ENCODE measurements at regions not wholly inside any gene's neighbourhood (a gene's known extent, or its start where the extent isn't known, plus 50 kb on each side); places are given as distances from the start of the nearest gene placed in this dataset.

- DNase-seq (ENCODE audit: extremely low spot score): no peak
- Histone ChIP-seq H3K27me3 (no peaks in the 10 kb centered on the region), H3K36me3 (no peaks in the 10 kb centered on the region), H3K9me3 (no peaks in the 10 kb centered on the region), H3K27ac (replicated peaks in 1 of 4) (no peak overlapping the region), H3K4me1 (no peaks in the 10 kb centered on the region), H3K4me3 (no peak overlapping the region)
- intact Hi-C loops (cut with DNase I): no loop called here
- WGBS: 89% methylated on average over 2 of the region's 2 CpGs
- TF ChIP-seq CTCF (IDR thresholded peaks at IDR 0.05): no peak
Measured at GRCh38 chr3:104854468-104854867, 512.2 kb upstream of the ALCAM start.

GRCh38 chr3:104855702-104856101, 511.0 kb upstream of the ALCAM start:
- Histone ChIP-seq H3K27ac (replicated peaks in 1 of 4) (no peak overlapping the region), H3K36me3 (no peaks in the 10 kb centered on the region), H3K4me3 (no peak overlapping the region), H3K9me3 (no peaks in the 10 kb centered on the region), H3K4me1 (no peaks in the 10 kb centered on the region), H3K27me3 (no peaks in the 10 kb centered on the region)
- no peak for TF ChIP-seq CTCF (IDR thresholded peaks at IDR 0.05)
- TF ChIP-seq POLR2A (IDR thresholded peaks at IDR 0.05; ENCODE audit: low read depth): no peak
- TF ChIP-seq EP300 (IDR thresholded peaks at IDR 0.05): no peak
- TF ChIP-seq POLR2AphosphoS5 (IDR thresholded peaks at IDR 0.05): no peak
- DNase-seq (ENCODE audit: extremely low spot score): no peak
- intact Hi-C loops (cut with DNase I): no loop called here
- 63% methylated on average over 2 of the region's 2 CpGs for WGBS

- H3K4me3 ChIP-seq: no peak overlapping the region
- TF ChIP-seq POLR2A (IDR thresholded peaks at IDR 0.05; ENCODE audit: low read depth) (no peak), EP300 (IDR thresholded peaks at IDR 0.05) (no peak), CTCF (IDR thresholded peaks at IDR 0.05) (no peak), POLR2AphosphoS5 (IDR thresholded peaks at IDR 0.05) (no peak)
- DNase-seq (ENCODE audit: extremely low spot score): no peak
- no peaks in the 10 kb centered on the region for H3K4me1 ChIP-seq
- WGBS: 69% methylated on average over 2 of the region's 2 CpGs
- intact Hi-C loops (cut with DNase I): no loop called here
- H3K27me3 ChIP-seq: no peaks in the 10 kb centered on the region
- H3K36me3 ChIP-seq: no peaks in the 10 kb centered on the region
- no peak overlapping the region for H3K27ac ChIP-seq (replicated peaks in 1 of 4)
- H3K9me3 ChIP-seq: no peaks in the 10 kb centered on the region
Measured at GRCh38 chr3:104856741-104857140, 510.0 kb upstream of the ALCAM start.

- H3K9me3 ChIP-seq: no peaks in the 10 kb centered on the region
- H3K36me3 ChIP-seq: no peaks in the 10 kb centered on the region
- TF ChIP-seq EP300 (IDR thresholded peaks at IDR 0.05) (no peak), POLR2AphosphoS5 (IDR thresholded peaks at IDR 0.05) (no peak), CTCF (IDR thresholded peaks at IDR 0.05) (no peak), POLR2A (IDR thresholded peaks at IDR 0.05; ENCODE audit: low read depth) (no peak)
- no peak for DNase-seq (ENCODE audit: extremely low spot score)
- peaks cover 0 to 5% (median 0%) of the 10 kb centered on the region in 4 donors for H3K4me1 ChIP-seq
- no peak overlapping the region for H3K27ac ChIP-seq (replicated peaks in 1 of 4)
- no peaks in the 10 kb centered on the region for H3K27me3 ChIP-seq
- 90% methylated on average over 2 of the region's 2 CpGs for WGBS
- intact Hi-C loops (cut with DNase I): no loop called here
- H3K4me3 ChIP-seq: no peak overlapping the region
Measured at GRCh38 chr3:104868291-104868690, 498.4 kb upstream of the ALCAM start.

- Histone ChIP-seq H3K27ac (replicated peaks in 1 of 4) (no peak overlapping the region), H3K9me3 (no peaks in the 10 kb centered on the region), H3K4me1 (peaks cover 0 to 5% (median 0%) of the 10 kb centered on the region in 4 donors), H3K36me3 (no peaks in the 10 kb centered on the region), H3K4me3 (no peak overlapping the region), H3K27me3 (no peaks in the 10 kb centered on the region)
- intact Hi-C loops (cut with DNase I): no loop called here
- TF ChIP-seq POLR2AphosphoS5 (IDR thresholded peaks at IDR 0.05) (no peak), CTCF (IDR thresholded peaks at IDR 0.05) (no peak), POLR2A (IDR thresholded peaks at IDR 0.05; ENCODE audit: low read depth) (no peak), EP300 (IDR thresholded peaks at IDR 0.05) (no peak)
- 96% methylated on average over 1 of the region's 1 CpG for WGBS
- no peak for DNase-seq (ENCODE audit: extremely low spot score)
Measured at GRCh38 chr3:104870276-104870675, 496.4 kb upstream of the ALCAM start.
